Loucy (cell line): ENCODE measurements at regions not wholly inside any gene's neighbourhood (a gene's known extent, or its start where the extent isn't known, plus 50 kb on each side); places are given as distances from the start of the nearest gene placed in this dataset.

Experiments used
- H2AFZ ChIP-seq: fragments of 200-600 bp; sonication (generic); 2 replicates; pipeline ENCODE4 v1.6.0; 2016; ENCODE audit warnings: antibody characterized with exemption, mild to moderate bottlenecking, low read length, moderate library complexity
- H3F3A ChIP-seq: fragments of 200-600 bp; 2 replicates; pipeline ENCODE4 v1.6.0; 2016; ENCODE audit warnings: antibody characterized with exemption, low read depth, mild to moderate bottlenecking
- H3K27me3 ChIP-seq: fragments of 200-600 bp; sonication (generic); 2 replicates; pipeline ENCODE4 v1.6.1; 2014; ENCODE audit warnings: low read length, mild to moderate bottlenecking; ENCODE audit not compliant: insufficient read depth, poor library complexity, severe bottlenecking
- H3K36me3 ChIP-seq: fragments of 200-600 bp; sonication (generic); 2 replicates; pipeline ENCODE4 v1.6.1; 2016; ENCODE audit warnings: low read length; ENCODE audit not compliant: insufficient read depth
- H3K4me1 ChIP-seq: fragments of 200-600 bp; sonication (generic); 2 replicates; pipeline ENCODE4 v1.5.1; 2014; ENCODE audit warnings: low read length, mild to moderate bottlenecking; ENCODE audit not compliant: insufficient read depth, poor library complexity, severe bottlenecking
- H3K4me2 ChIP-seq: fragments of 200-600 bp; sonication (generic); 2 replicates; pipeline ENCODE4 v1.6.0; 2014; ENCODE audit warnings: antibody characterized with exemption, low read length, low read depth, mild to moderate bottlenecking; ENCODE audit not compliant: poor library complexity, severe bottlenecking
- H3K4me3 ChIP-seq: fragments of 200-600 bp; sonication (generic); 2 replicates; pipeline ENCODE4 v1.5.1; 2014; ENCODE audit warnings: low read length, mild to moderate bottlenecking, mixed read lengths; ENCODE audit not compliant: poor library complexity, severe bottlenecking
- H3K79me2 ChIP-seq: fragments of 200-600 bp; sonication (generic); 2 replicates; pipeline ENCODE4 v1.6.1; 2014; ENCODE audit warnings: low read length; ENCODE audit not compliant: insufficient read depth
- H3K9ac ChIP-seq: fragments of 200-600 bp; sonication (generic); 2 replicates; pipeline ENCODE4 v1.6.0; 2014; ENCODE audit warnings: mild to moderate bottlenecking, low read depth, low read length, moderate library complexity; ENCODE audit not compliant: poor library complexity, severe bottlenecking
- H3K9me2 ChIP-seq: fragments of 200-600 bp; sonication (generic); replicated peaks from 2 replicates; pipeline ENCODE4 v1.6.1; 2016; ENCODE audit warnings: low read depth, low read length, mixed read lengths
- H3K9me3 ChIP-seq: fragments of 200-600 bp; sonication (generic); 2 replicates; pipeline ENCODE4 v1.6.1; 2014; ENCODE audit warnings: mild to moderate bottlenecking, antibody characterized with exemption, low read length, low read depth; ENCODE audit not compliant: insufficient read depth
- H4K20me1 ChIP-seq: fragments of 200-600 bp; sonication (generic); 2 replicates; pipeline ENCODE4 v1.6.0; 2014; ENCODE audit warnings: antibody characterized with exemption, low read length, mild to moderate bottlenecking; ENCODE audit not compliant: insufficient read depth, poor library complexity, severe bottlenecking
- EZH2phosphoT487 ChIP-seq: fragments of 200-600 bp; IDR thresholded peaks from 2 replicates; pipeline ENCODE4 v1.6.1; 2018; ENCODE audit warnings: antibody characterized with exemption, mild to moderate bottlenecking, moderate library complexity, borderline replicate concordance
- TF ChIP-seq, protein P1 (sequence below): fragments of 200-600 bp; sonication (generic); conservative IDR thresholded peaks from 2 replicates; pipeline ENCODE4 v1.5.1; 2014; ENCODE audit warnings: mild to moderate bottlenecking, antibody characterized with exemption, low read length

DNA sequence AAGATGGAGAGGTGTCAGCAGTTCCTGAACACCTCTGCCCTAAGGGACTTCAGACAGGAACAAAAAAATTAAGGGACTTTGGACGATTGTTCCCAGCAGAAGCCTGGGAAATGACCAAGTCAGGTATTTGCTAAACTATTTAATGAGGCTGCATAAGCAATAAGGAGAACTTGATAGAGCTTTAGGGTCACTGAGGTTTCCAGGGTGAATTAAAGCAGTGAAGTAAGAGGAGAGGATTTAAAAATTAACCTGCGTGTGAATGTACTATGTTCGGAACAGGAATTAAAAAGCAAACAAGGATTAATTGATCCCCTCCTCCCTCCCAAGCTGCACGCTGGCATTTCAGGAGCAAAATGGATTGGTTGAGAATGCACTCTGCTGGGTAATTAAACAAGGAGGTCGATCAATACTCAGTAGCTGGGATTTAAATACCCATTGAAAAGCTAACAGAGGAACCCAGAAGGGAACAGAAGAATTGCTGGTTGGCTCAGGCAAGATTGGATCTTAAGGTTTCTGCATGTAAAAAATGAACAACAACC, 157.2 kb downstream of the RNF152 start:
- no peaks in the 10 kb centered on the region for H3K79me2 ChIP-seq
- H4K20me1 ChIP-seq, result no peaks in the 10 kb centered on the region
- no peaks in the 10 kb centered on the region; the same call in 1 of the 2 replicates for H3K9me2 ChIP-seq
- H3K4me1 ChIP-seq, result no peaks in the 10 kb centered on the region
- H3F3A ChIP-seq, result no peaks in the 10 kb centered on the region
- H3K4me2 ChIP-seq, result no peak overlapping the region
- H2AFZ ChIP-seq, result no peak overlapping the region
- no peaks in the 10 kb centered on the region for H3K9me3 ChIP-seq
- no peak overlapping the region for H3K4me3 ChIP-seq
- no peaks in the 10 kb centered on the region for H3K36me3 ChIP-seq
- no peaks in the 10 kb centered on the region for H3K27me3 ChIP-seq
- TF ChIP-seq, protein P1, sequence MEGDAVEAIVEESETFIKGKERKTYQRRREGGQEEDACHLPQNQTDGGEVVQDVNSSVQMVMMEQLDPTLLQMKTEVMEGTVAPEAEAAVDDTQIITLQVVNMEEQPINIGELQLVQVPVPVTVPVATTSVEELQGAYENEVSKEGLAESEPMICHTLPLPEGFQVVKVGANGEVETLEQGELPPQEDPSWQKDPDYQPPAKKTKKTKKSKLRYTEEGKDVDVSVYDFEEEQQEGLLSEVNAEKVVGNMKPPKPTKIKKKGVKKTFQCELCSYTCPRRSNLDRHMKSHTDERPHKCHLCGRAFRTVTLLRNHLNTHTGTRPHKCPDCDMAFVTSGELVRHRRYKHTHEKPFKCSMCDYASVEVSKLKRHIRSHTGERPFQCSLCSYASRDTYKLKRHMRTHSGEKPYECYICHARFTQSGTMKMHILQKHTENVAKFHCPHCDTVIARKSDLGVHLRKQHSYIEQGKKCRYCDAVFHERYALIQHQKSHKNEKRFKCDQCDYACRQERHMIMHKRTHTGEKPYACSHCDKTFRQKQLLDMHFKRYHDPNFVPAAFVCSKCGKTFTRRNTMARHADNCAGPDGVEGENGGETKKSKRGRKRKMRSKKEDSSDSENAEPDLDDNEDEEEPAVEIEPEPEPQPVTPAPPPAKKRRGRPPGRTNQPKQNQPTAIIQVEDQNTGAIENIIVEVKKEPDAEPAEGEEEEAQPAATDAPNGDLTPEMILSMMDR, result no peak
- no peak for TF ChIP-seq EZH2phosphoT487
- no peak overlapping the region for H3K9ac ChIP-seq

DNA sequence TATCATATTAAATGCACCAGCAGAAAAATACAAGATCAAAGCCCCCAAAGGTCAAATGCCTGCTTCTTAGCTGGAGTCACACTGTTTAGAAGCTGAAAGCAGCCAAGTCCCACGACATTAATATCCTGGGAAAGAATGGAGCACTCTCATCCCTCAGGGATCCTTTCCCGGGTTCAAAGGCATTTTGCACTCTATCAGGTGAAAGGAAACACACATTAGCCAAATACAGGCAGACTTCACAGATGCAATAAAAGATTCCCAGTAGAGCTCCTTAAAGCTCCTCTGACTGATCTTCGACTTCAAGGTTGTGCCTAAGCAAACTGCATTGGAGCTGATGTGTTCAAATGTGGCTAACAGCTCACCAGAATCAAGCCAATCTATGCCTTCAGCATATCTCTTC, 158.4 kb downstream of the RNF152 start:
- H3K79me2 ChIP-seq, result no peaks in the 10 kb centered on the region
- no peak for TF ChIP-seq EZH2phosphoT487
- TF ChIP-seq, protein P1, result no peak
- no peaks in the 10 kb centered on the region for H3K27me3 ChIP-seq
- H3K4me2 ChIP-seq, result no peak overlapping the region
- no peaks in the 10 kb centered on the region for H3K9me3 ChIP-seq
- no peaks in the 10 kb centered on the region for H3K36me3 ChIP-seq
- no peak overlapping the region for H3K9ac ChIP-seq
- H4K20me1 ChIP-seq, result no peaks in the 10 kb centered on the region
- no peak overlapping the region for H2AFZ ChIP-seq
- no peak overlapping the region for H3K4me3 ChIP-seq
- H3K4me1 ChIP-seq, result no peaks in the 10 kb centered on the region
- no peaks in the 10 kb centered on the region; the same call in 1 of the 2 replicates for H3K9me2 ChIP-seq
- H3F3A ChIP-seq, result no peaks in the 10 kb centered on the region

DNA sequence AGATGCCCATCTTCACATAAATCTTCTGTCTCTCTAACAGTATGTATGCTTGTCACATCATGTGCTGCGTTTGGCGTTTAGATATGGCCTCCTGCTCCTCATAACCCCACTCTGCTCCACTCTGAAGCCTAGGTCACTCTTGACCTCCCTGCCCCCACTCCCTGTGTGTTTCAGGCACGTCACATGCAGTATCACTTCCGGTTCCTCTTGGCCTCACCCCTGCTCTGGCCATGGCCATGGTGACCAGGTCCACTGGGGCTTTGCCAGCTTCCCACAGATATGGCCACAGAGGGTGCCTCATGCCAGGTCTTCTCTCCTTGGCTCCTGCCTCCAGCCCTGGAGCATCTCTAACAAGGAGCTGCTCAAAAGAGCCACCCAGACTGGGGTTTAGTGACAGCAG, 160.0 kb downstream of the RNF152 start:
- Histone ChIP-seq H3K4me1 (no peaks in the 10 kb centered on the region), H3F3A (no peaks in the 10 kb centered on the region), H3K4me3 (no peak overlapping the region), H3K9ac (no peak overlapping the region), H3K36me3 (no peaks in the 10 kb centered on the region), H3K27me3 (no peaks in the 10 kb centered on the region), H3K4me2 (no peak overlapping the region), H3K9me2 (no peaks in the 10 kb centered on the region), H4K20me1 (no peaks in the 10 kb centered on the region), H3K9me3 (no peaks in the 10 kb centered on the region), H2AFZ (no peak overlapping the region), H3K79me2 (no peaks in the 10 kb centered on the region)
- TF ChIP-seq, protein P1, result no peak
- TF ChIP-seq EZH2phosphoT487, result no peak
